H9 (cell line): ENCODE measurements at regions not wholly inside any gene's neighbourhood (a gene's known extent, or its start where the extent isn't known, plus 50 kb on each side); places are given as distances from the start of the nearest gene placed in this dataset.

Source experiments
- DNase-seq: peaks from one replicate; pipeline ENCODE4 v3.0.0-alpha.2; 2017
- H2AFZ ChIP-seq: one replicate; pipeline ENCODE4 v1.6.1; 2013; ENCODE audit warnings: mild to moderate bottlenecking, low read length, control low read depth, moderate library complexity
- H2AK5ac ChIP-seq: 2 replicates; pipeline ENCODE4 v1.6.1; 2013; ENCODE audit warnings: low read length, control low read depth, mixed read lengths; ENCODE audit not compliant: insufficient read length
- H2BK120ac ChIP-seq: one replicate; pipeline ENCODE4 v1.6.1; 2013; ENCODE audit warnings: low read depth, mild to moderate bottlenecking, low read length, control low read depth, inconsistent platforms; ENCODE audit not compliant: poor library complexity, severe bottlenecking
- H2BK12ac ChIP-seq: 2 replicates; pipeline ENCODE4 v1.6.1; 2013; ENCODE audit warnings: low read length, control low read depth, mixed read lengths, low read depth; ENCODE audit not compliant: insufficient read length
- H2BK15ac ChIP-seq: 2 replicates; pipeline ENCODE4 v1.6.1; 2013; ENCODE audit warnings: low read depth, low read length, control low read depth
- H2BK20ac ChIP-seq: one replicate; pipeline ENCODE4 v1.6.1; 2013; ENCODE audit warnings: low read depth, mild to moderate bottlenecking, low read length, control low read depth, inconsistent platforms; ENCODE audit not compliant: poor library complexity, severe bottlenecking
- H2BK5ac ChIP-seq: 2 replicates; pipeline ENCODE4 v1.6.1; 2013; ENCODE audit warnings: low read length, control low read depth, mixed read lengths; ENCODE audit not compliant: insufficient read length
- H3K14ac ChIP-seq: 2 replicates; pipeline ENCODE4 v1.6.1; 2013; ENCODE audit warnings: low read length, control low read depth; ENCODE audit not compliant: insufficient read depth
- H3K18ac ChIP-seq: 2 replicates; pipeline ENCODE4 v1.6.1; 2013; ENCODE audit warnings: low read depth, mild to moderate bottlenecking, mixed read lengths, low read length, control low read depth; ENCODE audit not compliant: insufficient read length
- H3K23ac ChIP-seq: 2 replicates; pipeline ENCODE4 v1.6.1; 2013; ENCODE audit warnings: low read length, control low read depth, mixed read lengths, low read depth; ENCODE audit not compliant: insufficient read length
- H3K23me2 ChIP-seq: 2 replicates; pipeline ENCODE4 v1.6.1; 2013; ENCODE audit warnings: low read depth, mild to moderate bottlenecking, mixed read lengths, low read length, control low read depth; ENCODE audit not compliant: insufficient read length, poor library complexity, severe bottlenecking
- H3K27ac ChIP-seq: 2 replicates; pipeline ENCODE4 v1.5.1; 2013; ENCODE audit warnings: low read length, control low read depth, mixed read lengths, low read depth; ENCODE audit not compliant: insufficient read length
- H3K27me3 ChIP-seq: 2 replicates; pipeline ENCODE4 v1.6.1; 2013; ENCODE audit warnings: low read length, control low read depth, inconsistent platforms; ENCODE audit not compliant: insufficient read depth
- H3K4ac ChIP-seq: 2 replicates; pipeline ENCODE4 v1.6.1; 2013; ENCODE audit warnings: low read depth, mild to moderate bottlenecking, control low read depth, inconsistent platforms, low read length, moderate library complexity
- H3K4me1 ChIP-seq: 2 replicates; pipeline ENCODE4 v1.6.1; 2013; ENCODE audit warnings: low read length, control low read depth, inconsistent platforms; ENCODE audit not compliant: insufficient read depth
- H3K4me2 ChIP-seq: 2 replicates; pipeline ENCODE4 v1.6.1; 2013; ENCODE audit warnings: low read length, control low read depth, mixed read lengths; ENCODE audit not compliant: insufficient read length, insufficient read depth
- H3K56ac ChIP-seq: 2 replicates; pipeline ENCODE4 v1.6.1; 2013; ENCODE audit warnings: low read depth, mild to moderate bottlenecking, mixed read lengths, low read length, control low read depth; ENCODE audit not compliant: insufficient read length
- H3K79me1 ChIP-seq: 2 replicates; pipeline ENCODE4 v1.6.1; 2013; ENCODE audit warnings: low read depth, mild to moderate bottlenecking, moderate library complexity, low read length, control low read depth, inconsistent platforms; ENCODE audit not compliant: insufficient read depth, poor library complexity, severe bottlenecking
- H3K79me2 ChIP-seq: 2 replicates; pipeline ENCODE4 v1.6.1; 2013; ENCODE audit warnings: low read length, control low read depth, inconsistent platforms; ENCODE audit not compliant: insufficient read depth
- H3K9ac ChIP-seq: 2 replicates; pipeline ENCODE4 v1.6.1; 2013; ENCODE audit warnings: low read length, control low read depth, mixed read lengths; ENCODE audit not compliant: insufficient read length; ENCODE audit errors: extremely low read depth
- H3K9me3 ChIP-seq: one replicate; pipeline ENCODE4 v1.6.1; 2013; ENCODE audit warnings: low read depth, low read length, inconsistent platforms; ENCODE audit not compliant: control insufficient read depth
- H3T11ph ChIP-seq: one replicate; pipeline ENCODE4 v1.6.1; 2013; ENCODE audit warnings: mild to moderate bottlenecking, low read length, control low read depth, inconsistent platforms
- H4K20me1 ChIP-seq: one replicate; pipeline ENCODE4 v1.6.1; 2013; ENCODE audit not compliant: control insufficient read depth, insufficient read length, insufficient read depth
- H4K5ac ChIP-seq: 2 replicates; pipeline ENCODE4 v1.6.1; 2013; ENCODE audit warnings: low read depth, mild to moderate bottlenecking, mixed read lengths, low read length, control low read depth; ENCODE audit not compliant: insufficient read length
- H4K8ac ChIP-seq: replicated peaks from 2 replicates; pipeline ENCODE4 v1.6.1; 2013; ENCODE audit warnings: low read length, control low read depth, mixed read lengths, low read depth; ENCODE audit not compliant: insufficient read length
- H4K91ac ChIP-seq: 2 replicates; pipeline ENCODE4 v1.6.1; 2013; ENCODE audit warnings: low read depth, mild to moderate bottlenecking, moderate library complexity, mixed read lengths, low read length, control low read depth; ENCODE audit not compliant: insufficient read length
- H3K27ac Mint-ChIP-seq, 3 experiments: 2 replicates in 2 of 3; 3 replicates in 1 of 3; pipeline ENCODE4 v1.8.0; 2020 to 2021; ENCODE audit warnings: mixed read lengths in 3 of 3, mild to moderate bottlenecking in 1 of 3, moderate library complexity in 1 of 3
- H3K27me3 Mint-ChIP-seq: 2 replicates; pipeline ENCODE4 v1.8.0; 2021; ENCODE audit warnings: low read depth, mild to moderate bottlenecking, moderate library complexity, mixed read lengths
- H3K36me3 Mint-ChIP-seq, 3 experiments: 2 replicates in 2 of 3; 3 replicates in 1 of 3; pipeline ENCODE4 v1.8.0; 2020 to 2021; ENCODE audit warnings: low read depth in 3 of 3, mixed read lengths in 3 of 3; ENCODE audit not compliant: insufficient read depth in 1 of 3
- H3K4me1 Mint-ChIP-seq, 2 experiments: 2 replicates each; pipeline ENCODE4 v1.8.0; 2020; ENCODE audit warnings: mixed read lengths in 2 of 2
- H3K4me3 Mint-ChIP-seq, 2 experiments: 2 replicates in 1 of 2; 3 replicates in 1 of 2; pipeline ENCODE4 v1.8.0; 2020 to 2021; ENCODE audit warnings: mild to moderate bottlenecking in 2 of 2, mixed read lengths in 2 of 2, moderate library complexity in 1 of 2
- H3K9me3 Mint-ChIP-seq, 2 experiments: 2 replicates in 1 of 2; 3 replicates in 1 of 2; pipeline ENCODE4 v1.8.0; 2020; ENCODE audit warnings: mild to moderate bottlenecking in 2 of 2, mixed read lengths in 2 of 2, moderate library complexity in 1 of 2
- CTCF ChIP-seq: fragments of 200-600 bp; sonication (generic); conservative IDR thresholded peaks from 3 replicates; pipeline ENCODE4 v1.8.0; 2021; ENCODE audit warnings: antibody characterized with exemption, mild to moderate bottlenecking
- WGBS: extraction: QIAGEN DNeasy Blood & Tissue Kit; methylation state at CpG from one replicate; pipeline ENCODE4 v1.1.7; 2013; ENCODE audit warnings: missing lambda C conversion rate, low lambda C conversion rate, mixed read lengths; ENCODE audit not compliant: insufficient read length; ENCODE audit errors: extremely low coverage; 5-methylcytosine and 5-hydroxymethylcytosine counted together

- H3K79me1 ChIP-seq, result no peaks in the 10 kb centered on the region
- H3K9me3 ChIP-seq, result no peaks in the 10 kb centered on the region
- no peak overlapping the region for H2BK15ac ChIP-seq
- TF ChIP-seq CTCF, result no peak
- no peak overlapping the region for H3K4ac ChIP-seq
- H3K4me1 Mint-ChIP-seq, result peaks cover 5 to 7% of the 10 kb centered on the region in 2 experiments; a peak in 2 of 4 replicates
- H3K56ac ChIP-seq, result no peak overlapping the region
- H3K14ac ChIP-seq, result no peak overlapping the region
- no peak overlapping the region for H3K4me2 ChIP-seq
- H4K8ac ChIP-seq, result no peak overlapping the region
- H3K27ac ChIP-seq, result no peak overlapping the region
- H2BK5ac ChIP-seq, result no peak overlapping the region
- H3K36me3 Mint-ChIP-seq, result peaks cover 0 to 8% (median 0%) of the 10 kb centered on the region in 3 experiments; a peak in 2 of 7 replicates
- DNase-seq, result no peak
- no peaks in the 10 kb centered on the region for H3K4me1 ChIP-seq
- no peak overlapping the region for H3K9ac ChIP-seq
- no peak overlapping the region for H2BK120ac ChIP-seq
- H3K27me3 Mint-ChIP-seq, result no peaks in the 10 kb centered on the region
- H3K23me2 ChIP-seq, result peaks cover 2% of the 10 kb centered on the region
- H3K27me3 ChIP-seq, result no peaks in the 10 kb centered on the region
- H3K27ac Mint-ChIP-seq, result no peak overlapping the region
- H3K79me2 ChIP-seq, result no peaks in the 10 kb centered on the region
- no peak overlapping the region for H3K18ac ChIP-seq
- no peak overlapping the region for H4K5ac ChIP-seq
- no peak overlapping the region for H4K91ac ChIP-seq
- no peak overlapping the region for H2BK20ac ChIP-seq
- no peak overlapping the region for H3T11ph ChIP-seq
- no peaks in the 10 kb centered on the region for H4K20me1 ChIP-seq
- H3K4me3 Mint-ChIP-seq, result no peak overlapping the region
- peaks cover 3 to 6% of the 10 kb centered on the region in 2 experiments; a peak in 3 of 5 replicates for H3K9me3 Mint-ChIP-seq
- WGBS, result no CpG with 5 or more reads among the region's 5 CpGs
- H2BK12ac ChIP-seq, result no peak overlapping the region
- no peak overlapping the region for H2AFZ ChIP-seq
- no peak overlapping the region for H3K23ac ChIP-seq
- H2AK5ac ChIP-seq, result no peak overlapping the region
These were observed 177.0 kb upstream of the RBMS1 start for GRCh38 chr2:160670618-160671017.
